HEK293 (cell line): ENCODE measurements at regions not wholly inside any gene's neighbourhood (a gene's known extent, or its start where the extent isn't known, plus 50 kb on each side); places are given as distances from the start of the nearest gene placed in this dataset.

Source experiments
- CTCF ChIA-PET: fragments of 350-600 bp; formaldehyde crosslinking; extraction: SDS; loops from one replicate; lab custom pipeline; 2021; ENCODE audit warnings: antibody characterized with exemption; lab: Yijun Ruan, JAX
- POLR2A ChIA-PET: fragments of 300-600 bp; formaldehyde crosslinking; extraction: SDS; loops from one replicate; lab custom pipeline; 2020; ENCODE audit warnings: antibody characterized with exemption, inconsistent platforms; lab: Yijun Ruan, JAX
- H3K27ac ChIP-seq: fragments of 200-500 bp; sonication (Bioruptor generic); 2 replicates; pipeline ENCODE4 v1.5.1; 2014; ENCODE audit warnings: low read depth, low read length, control low read depth, inconsistent platforms; ENCODE audit errors: extremely low read depth
- H3K36me3 ChIP-seq, 2 experiments: fragments of 200-500 bp in 1 of 2; sonication (Bioruptor generic) in 1 of 2; 1 replicate in 1 of 2; 2 replicates in 1 of 2; pipeline ENCODE4 v1.5.1; 2014 to 2017; ENCODE audit warnings: inconsistent platforms in 2 of 2, low read length in 2 of 2; ENCODE audit not compliant: control insufficient read depth in 2 of 2, insufficient read depth in 1 of 2
- H3K4me1 ChIP-seq: fragments of 200-500 bp; sonication (Bioruptor generic); 2 replicates; pipeline ENCODE4 v1.5.1; 2014; ENCODE audit warnings: mild to moderate bottlenecking, low read length, inconsistent platforms; ENCODE audit not compliant: control insufficient read depth, insufficient read depth
- H3K4me3 ChIP-seq: 2 replicates; pipeline ENCODE4 v1.5.1; 2011; ENCODE audit warnings: low read depth, mild to moderate bottlenecking, control low read depth, low read length, moderate library complexity
- H3K9me3 ChIP-seq: fragments of 200-500 bp; sonication (Bioruptor generic); 2 replicates; pipeline ENCODE4 v1.5.1; 2014; ENCODE audit warnings: low read depth, low read length, inconsistent platforms; ENCODE audit not compliant: control insufficient read depth, insufficient read depth
- ATF2 ChIP-seq: fragments of 450-650 bp; formaldehyde crosslinking; IDR thresholded peaks from 2 replicates; pipeline ENCODE4 v1.5.1; 2016; ENCODE audit warnings: missing biosample characterization, missing genetic modification characterization, low read depth
- CTCF ChIP-seq: fragments of 450-650 bp; formaldehyde crosslinking; IDR thresholded peaks from 2 replicates; pipeline ENCODE4 v1.5.1; 2016; ENCODE audit warnings: missing biosample characterization, missing genetic modification characterization
- FEZF1 ChIP-seq: fragments of 450-650 bp; formaldehyde crosslinking; IDR thresholded peaks from 2 replicates; pipeline ENCODE4 v1.5.1; 2016; ENCODE audit warnings: missing biosample characterization, missing genetic modification characterization
- GLI2 ChIP-seq: fragments of 450-650 bp; formaldehyde crosslinking; IDR thresholded peaks from 2 replicates; pipeline ENCODE4; 2017; ENCODE audit warnings: missing biosample characterization, missing genetic modification characterization, low read depth, borderline replicate concordance
- GLIS1 ChIP-seq: fragments of 450-650 bp; formaldehyde crosslinking; IDR thresholded peaks from 2 replicates; pipeline ENCODE4 v1.5.1; 2016; ENCODE audit warnings: missing biosample characterization, missing genetic modification characterization
- HOXA7 ChIP-seq: sonication (generic); formaldehyde crosslinking; IDR thresholded peaks from 2 replicates; pipeline ENCODE4 v1.8.1; 2022; ENCODE audit warnings: missing genetic modification reagents, borderline replicate concordance
- OVOL3 ChIP-seq: fragments of 450-650 bp; formaldehyde crosslinking; IDR thresholded peaks from 2 replicates; pipeline ENCODE4 v1.5.1; 2016; ENCODE audit warnings: missing biosample characterization, missing genetic modification characterization
- ZBTB11 ChIP-seq: fragments of 450-650 bp; formaldehyde crosslinking; conservative IDR thresholded peaks from 2 replicates; pipeline ENCODE4 v1.5.1; 2016; ENCODE audit warnings: low read depth, missing biosample characterization, missing genetic modification characterization
- ZBTB21 ChIP-seq: fragments of 450-650 bp; formaldehyde crosslinking; IDR thresholded peaks from 2 replicates; pipeline ENCODE4 v1.5.1; 2017; ENCODE audit warnings: missing biosample characterization, missing genetic modification characterization
- ZBTB44 ChIP-seq: fragments of 450-650 bp; IDR thresholded peaks from 2 replicates; pipeline ENCODE4 v1.5.1; 2018; ENCODE audit warnings: missing biosample characterization, mild to moderate bottlenecking, missing genetic modification characterization
- ZBTB8A ChIP-seq: fragments of 450-650 bp; formaldehyde crosslinking; IDR thresholded peaks from 2 replicates; pipeline ENCODE4 v1.5.1; 2016; ENCODE audit warnings: missing biosample characterization, missing genetic modification characterization
- ZEB2 ChIP-seq: fragments of 450-650 bp; formaldehyde crosslinking; IDR thresholded peaks from 2 replicates; pipeline ENCODE4 v1.5.1; 2016; ENCODE audit warnings: missing biosample characterization, missing genetic modification characterization
- ZNF140 ChIP-seq: fragments of 450-650 bp; formaldehyde crosslinking; IDR thresholded peaks from 2 replicates; pipeline ENCODE4 v1.5.1; 2016; ENCODE audit warnings: missing biosample characterization, missing genetic modification characterization
- ZNF266 ChIP-seq: fragments of 450-650 bp; formaldehyde crosslinking; IDR thresholded peaks from 2 replicates; pipeline ENCODE4 v1.5.1; 2016; ENCODE audit warnings: missing biosample characterization, missing genetic modification characterization, low read depth
- ZNF354C ChIP-seq: fragments of 450-650 bp; formaldehyde crosslinking; IDR thresholded peaks from 2 replicates; pipeline ENCODE4 v1.5.1; 2016; ENCODE audit warnings: missing biosample characterization, missing genetic modification characterization, low read depth, borderline replicate concordance
- ZNF366 ChIP-seq: fragments of 450-650 bp; formaldehyde crosslinking; conservative IDR thresholded peaks from 2 replicates; pipeline ENCODE4 v1.5.1; 2016; ENCODE audit warnings: missing biosample characterization, missing genetic modification characterization
- ZNF394 ChIP-seq: fragments of 450-650 bp; formaldehyde crosslinking; IDR thresholded peaks from 2 replicates; pipeline ENCODE4 v1.5.1; 2016; ENCODE audit warnings: missing biosample characterization, missing genetic modification characterization, mild to moderate bottlenecking, moderate library complexity, borderline replicate concordance
- ZNF473 ChIP-seq: fragments of 450-650 bp; formaldehyde crosslinking; IDR thresholded peaks from 2 replicates; pipeline ENCODE4 v1.5.1; 2017; ENCODE audit warnings: missing biosample characterization, missing genetic modification characterization
- ZNF501 ChIP-seq: fragments of 450-650 bp; formaldehyde crosslinking; IDR thresholded peaks from 2 replicates; pipeline ENCODE4 v1.5.1; 2016; ENCODE audit warnings: missing biosample characterization, missing genetic modification characterization
- ZNF529 ChIP-seq: fragments of 450-650 bp; formaldehyde crosslinking; IDR thresholded peaks from 2 replicates; pipeline ENCODE4 v1.5.1; 2017; ENCODE audit warnings: missing genetic modification characterization, missing biosample characterization; ENCODE audit not compliant: insufficient replicate concordance
- ZNF623 ChIP-seq: fragments of 450-650 bp; formaldehyde crosslinking; IDR thresholded peaks from 2 replicates; pipeline ENCODE4 v1.5.1; 2016; ENCODE audit warnings: missing biosample characterization, missing genetic modification characterization
- ZNF629 ChIP-seq: fragments of 450-650 bp; formaldehyde crosslinking; IDR thresholded peaks from 2 replicates; pipeline ENCODE4 v1.5.1; 2017; ENCODE audit warnings: missing biosample characterization, missing genetic modification characterization
- ZNF654 ChIP-seq: fragments of 450-650 bp; formaldehyde crosslinking; IDR thresholded peaks from 2 replicates; pipeline ENCODE4 v1.5.1; 2016; ENCODE audit warnings: low read depth, missing biosample characterization, missing genetic modification characterization
- ZNF830 ChIP-seq: fragments of 450-650 bp; IDR thresholded peaks from 2 replicates; pipeline ENCODE4 v1.5.0; 2018; ENCODE audit warnings: missing biosample characterization, missing genetic modification characterization, low read depth, mild to moderate bottlenecking, moderate library complexity

- ChIA-PET POLR2A (no interaction called here), CTCF (no interaction called here)
- Histone ChIP-seq H3K9me3 (no peaks in the 10 kb centered on the region), H3K27ac (no peak overlapping the region), H3K4me3 (no peak overlapping the region), H3K36me3 (no peaks in the 10 kb centered on the region), H3K4me1 (0 out of 2 replicates have a peak, but pooled peaks cover 3% of the 10 kb centered on the region)
- TF ChIP-seq ZNF629 (tag by site-specific recombination) (peak; percentile 71), FEZF1 (tag by site-specific recombination) (0 out of 2 replicates have a peak, but pooled peaks have one; percentile 9), ZEB2 (tag by site-specific recombination) (0 out of 2 replicates have a peak, but pooled peaks have one; percentile 29), ATF2 (tag by site-specific recombination) (peak; percentile 46; the same call in 1 of the 2 replicates), HOXA7 (no peak), ZNF830 (tag by site-specific recombination) (no peak), ZNF366 (tag by site-specific recombination) (peak; percentile 53; the same call in 1 of the 2 replicates), OVOL3 (tag by site-specific recombination) (no peak), GLIS1 (tag by site-specific recombination) (no peak), ZNF501 (tag by site-specific recombination) (no peak), ZBTB44 (tag by site-specific recombination) (0 out of 2 replicates have a peak, but pooled peaks have one; percentile 44), ZBTB21 (tag by site-specific recombination) (peak; percentile 64)
These were observed 1376.5 kb upstream of the ADGRL2 start for GRCh38 chr1:80424249-80424648.

GRCh38 chr1:80418134-80418533 lies 1382.6 kb upstream of the ADGRL2 start:
- POLR2A ChIA-PET, result no interaction called here
- CTCF ChIA-PET, result no interaction called here
- Histone ChIP-seq H3K27ac (no peak overlapping the region), H3K4me3 (no peak overlapping the region), H3K4me1 (no peaks in the 10 kb centered on the region), H3K36me3 (no peaks in the 10 kb centered on the region), H3K9me3 (no peaks in the 10 kb centered on the region)
- TF ChIP-seq ZNF529, result peak; percentile 21
- 0 out of 2 replicates have a peak, but pooled peaks have one; percentile 30 for TF ChIP-seq ZNF654
- peak; percentile 74 for TF ChIP-seq ZBTB11 (tag by site-specific recombination)
- TF ChIP-seq ZNF266 (tag by site-specific recombination), result 0 out of 2 replicates have a peak, but pooled peaks have one; percentile 36
- peak; percentile 39; the same call in 1 of the 2 replicates for TF ChIP-seq GLI2 (tag by site-specific recombination)
- no peak for TF ChIP-seq ZNF473 (tag by site-specific recombination)
- TF ChIP-seq ZNF354C (tag by site-specific recombination), result 0 out of 2 replicates have a peak, but pooled peaks have one; percentile 22
- TF ChIP-seq ZBTB8A (tag by site-specific recombination), result peak; percentile 74
- no peak for TF ChIP-seq CTCF (tag by site-specific recombination)
- TF ChIP-seq ZNF394 (tag by site-specific recombination), result peak; percentile 87
- TF ChIP-seq ZNF140 (tag by site-specific recombination), result peak; percentile 89
- peak; percentile 65 for TF ChIP-seq ZNF623 (tag by site-specific recombination)
